Transverse colon (tissue), 4 donors: ENCODE measurements at regions not wholly inside any gene's neighbourhood (a gene's known extent, or its start where the extent isn't known, plus 50 kb on each side); places are given as distances from the start of the nearest gene placed in this dataset.

ENCODE experiments used
- DNase-seq: peaks from one replicate; pipeline ENCODE4 v3.0.0-alpha.2; 2019
- H3K27ac ChIP-seq, 4 donors: fragments of 200-600 bp; sonication (generic); 2 replicates each; pipeline ENCODE4 v1.5.1; 2016 to 2018; ENCODE audit warnings: inconsistent platforms in 4 of 4
- H3K27me3 ChIP-seq: fragments of 200-600 bp; sonication (generic); 2 replicates; pipeline ENCODE4 v1.5.1; 2017; ENCODE audit warnings: inconsistent platforms
- H3K36me3 ChIP-seq, 4 donors: fragments of 200-600 bp; sonication (generic); 2 replicates each; pipeline ENCODE4 v1.5.1; 2017 to 2019; ENCODE audit warnings: inconsistent platforms in 4 of 4
- H3K4me1 ChIP-seq, 4 donors: fragments of 200-600 bp; sonication (generic); 2 replicates each; pipeline ENCODE4 v1.5.1; 2017 to 2020; ENCODE audit warnings: inconsistent platforms in 4 of 4
- H3K4me3 ChIP-seq, 4 donors: fragments of 200-600 bp; sonication (generic); 1 replicate in 1 of 4; 2 replicates in 3 of 4; pipeline versions ENCODE4 v1.5.1 to v1.6.1; 2017 to 2019; ENCODE audit warnings: inconsistent platforms in 4 of 4
- H3K9me3 ChIP-seq, 2 donors: fragments of 200-600 bp; sonication (generic); 2 replicates each; pipeline ENCODE4 v1.5.1; 2017 to 2019; ENCODE audit warnings: inconsistent platforms in 2 of 2
- EP300 ChIP-seq: sonication (generic); formaldehyde crosslinking; IDR thresholded peaks from one replicate; pipeline ENCODE4 v1.6.1; 2017; ENCODE audit warnings: antibody characterized with exemption, low read depth
- POLR2A ChIP-seq: fragments of 450-650 bp; IDR thresholded peaks from one replicate; pipeline ENCODE4 v1.6.1; 2016; ENCODE audit warnings: antibody characterized with exemption, mild to moderate bottlenecking, moderate library complexity
- POLR2AphosphoS5 ChIP-seq, 3 donors: sonication (generic); formaldehyde crosslinking; IDR thresholded peaks; one replicate each; pipeline ENCODE4 v1.6.1; 2016; ENCODE audit warnings: antibody characterized with exemption in 3 of 3
- WGBS, 2 donors: methylation state at CpG; one replicate each; pipeline ENCODE4 v1.1.5; 2018; ENCODE audit warnings: low coverage in 1 of 2; 5-methylcytosine and 5-hydroxymethylcytosine counted together
- in situ Hi-C, 4 donors: fragments of 200-750 bp; cut with MboI; loops; one replicate each; pipeline versions ENCODE4 v1.15.0 to v1.15.1; 2017; ENCODE audit warnings: low sequenced_read_pairs in 3 of 4, low pct_ligation_motif_present in 1 of 4, low pct_unique_long_range_greater_than_20kb in 1 of 4
- intact Hi-C: fragments of 100-400 bp; cut with DNase I; formaldehyde crosslinking; loops from one replicate; pipeline ENCODE4 v1.15.1; 2023; ENCODE audit warnings: low total_unique reads
- TF ChIP-seq, protein P1 (sequence below), 5 experiments: fragments of 200-600 bp in 3 of 5; fragments of 450-650 bp in 2 of 5; sonication (generic) in 3 of 5; IDR thresholded peaks; 1 replicate in 2 of 5; 2 replicates in 3 of 5; pipeline ENCODE4 v1.5.1; 2016 to 2017; ENCODE audit warnings: antibody characterized with exemption in 5 of 5, inconsistent platforms in 3 of 5, mild to moderate bottlenecking in 2 of 5, moderate library complexity in 1 of 5

DNA sequence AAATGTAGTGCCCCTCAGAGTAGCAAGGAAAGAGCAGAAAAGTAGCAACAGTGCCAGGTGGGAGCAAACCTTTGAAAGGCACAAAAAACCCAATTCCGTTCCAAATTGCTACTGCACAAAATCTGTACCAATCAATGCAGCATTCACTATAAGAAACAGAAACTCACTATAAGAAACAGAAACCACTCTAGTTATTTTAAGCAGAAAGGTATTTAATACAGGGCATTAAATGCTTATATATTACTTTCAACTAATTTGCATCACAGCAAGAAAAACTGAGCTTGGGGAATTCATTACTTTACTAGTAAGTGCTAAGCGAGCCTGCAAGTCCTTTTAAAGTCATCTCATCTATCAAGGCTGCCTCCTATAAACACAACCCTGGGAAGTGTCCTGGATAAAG, 116.5 kb upstream of the OLIG3 start:
- WGBS, 2 donors = 58 to 87% methylated on average over 2 of the region's 2 CpGs
- Histone ChIP-seq H3K27ac (no peak overlapping the region), H3K4me3 (no peak overlapping the region), H3K27me3 (peaks cover 16% of the 10 kb centered on the region), H3K4me1 (no peaks in the 10 kb centered on the region), H3K36me3 (no peaks in the 10 kb centered on the region), H3K9me3 (no peaks in the 10 kb centered on the region)
- TF ChIP-seq POLR2AphosphoS5 (IDR thresholded peaks at IDR 0.05) (no peak), EP300 (no peak), POLR2A (no peak)
- TF ChIP-seq, protein P1, sequence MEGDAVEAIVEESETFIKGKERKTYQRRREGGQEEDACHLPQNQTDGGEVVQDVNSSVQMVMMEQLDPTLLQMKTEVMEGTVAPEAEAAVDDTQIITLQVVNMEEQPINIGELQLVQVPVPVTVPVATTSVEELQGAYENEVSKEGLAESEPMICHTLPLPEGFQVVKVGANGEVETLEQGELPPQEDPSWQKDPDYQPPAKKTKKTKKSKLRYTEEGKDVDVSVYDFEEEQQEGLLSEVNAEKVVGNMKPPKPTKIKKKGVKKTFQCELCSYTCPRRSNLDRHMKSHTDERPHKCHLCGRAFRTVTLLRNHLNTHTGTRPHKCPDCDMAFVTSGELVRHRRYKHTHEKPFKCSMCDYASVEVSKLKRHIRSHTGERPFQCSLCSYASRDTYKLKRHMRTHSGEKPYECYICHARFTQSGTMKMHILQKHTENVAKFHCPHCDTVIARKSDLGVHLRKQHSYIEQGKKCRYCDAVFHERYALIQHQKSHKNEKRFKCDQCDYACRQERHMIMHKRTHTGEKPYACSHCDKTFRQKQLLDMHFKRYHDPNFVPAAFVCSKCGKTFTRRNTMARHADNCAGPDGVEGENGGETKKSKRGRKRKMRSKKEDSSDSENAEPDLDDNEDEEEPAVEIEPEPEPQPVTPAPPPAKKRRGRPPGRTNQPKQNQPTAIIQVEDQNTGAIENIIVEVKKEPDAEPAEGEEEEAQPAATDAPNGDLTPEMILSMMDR (IDR thresholded peaks at IDR 0.05) = no peak
- intact Hi-C loops = no loop called here
- DNase-seq = no peak
- in situ Hi-C loops = no loop called here

- DNase-seq = no peak
- H3K27me3 ChIP-seq = peaks cover 17% of the 10 kb centered on the region
- intact Hi-C loops = no loop called here
- WGBS, 2 donors = 47 to 83% methylated on average over 2 to 4 of the region's 4 CpGs
- H3K4me1 ChIP-seq = no peaks in the 10 kb centered on the region
- in situ Hi-C loops = no loop called here
- H3K4me3 ChIP-seq = no peak overlapping the region
- no peaks in the 10 kb centered on the region for H3K9me3 ChIP-seq
- no peaks in the 10 kb centered on the region for H3K36me3 ChIP-seq
- no peak overlapping the region for H3K27ac ChIP-seq
- TF ChIP-seq POLR2A = no peak
- TF ChIP-seq, protein P1 (IDR thresholded peaks at IDR 0.05) = no peak
- no peak for TF ChIP-seq POLR2AphosphoS5 (IDR thresholded peaks at IDR 0.05)
- TF ChIP-seq EP300 = no peak
These were observed 129.1 kb upstream of the OLIG3 start for GRCh38 chr6:137623293-137623692.

GRCh38 chr6:137625100-137625661, 131.0 kb upstream of the OLIG3 start:
- intact Hi-C loops (no loop called here), in situ Hi-C loops (loop anchor here (25.0 kb wide), 4 partner anchors 313 to 538 kb away; no protein-coding TSS in a partner anchor)

DNA sequence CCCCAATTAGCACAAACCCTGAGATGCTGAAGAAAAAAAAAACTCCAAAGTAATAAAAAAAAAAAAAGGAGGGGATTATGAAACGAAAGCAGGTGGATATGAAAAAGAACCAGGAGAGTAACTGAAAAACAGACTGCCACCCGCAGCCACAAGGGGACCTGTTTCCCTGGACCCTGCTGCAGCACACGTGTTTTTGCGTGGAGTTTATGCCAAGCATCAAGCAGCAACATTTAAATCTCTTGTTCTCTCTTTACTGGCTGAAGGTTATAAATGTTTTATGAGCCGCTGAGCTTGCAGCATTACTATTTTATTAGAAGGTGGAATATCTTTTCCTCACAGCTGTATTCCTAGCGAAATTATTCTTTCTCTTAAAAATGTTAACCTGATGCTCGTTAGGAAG, 131.6 kb upstream of the OLIG3 start:
- intact Hi-C loops (no loop called here), in situ Hi-C loops (loop anchor here (25.0 kb wide), 4 partner anchors 314 to 539 kb away; no protein-coding TSS in a partner anchor)
- no peaks in the 10 kb centered on the region for H3K36me3 ChIP-seq
- H3K4me1 ChIP-seq = no peaks in the 10 kb centered on the region
- WGBS, 2 donors = 52 to 57% methylated on average over 7 of the region's 7 CpGs
- no peak for DNase-seq
- H3K27me3 ChIP-seq = peaks cover 17% of the 10 kb centered on the region
- no peak overlapping the region for H3K4me3 ChIP-seq
- no peaks in the 10 kb centered on the region for H3K9me3 ChIP-seq
- TF ChIP-seq POLR2AphosphoS5 (IDR thresholded peaks at IDR 0.05) (no peak), POLR2A (no peak)
- H3K27ac ChIP-seq = no peak overlapping the region

More at GRCh38 chr6:137625100-137625661, 131.0 kb upstream of the OLIG3 start:
- no peaks in the 10 kb centered on the region for H3K9me3 ChIP-seq
- no peaks in the 10 kb centered on the region for H3K4me1 ChIP-seq
- peaks cover 17% of the 10 kb centered on the region for H3K27me3 ChIP-seq
- no peak overlapping the region for H3K27ac ChIP-seq
- DNase-seq = no peak
- TF ChIP-seq POLR2AphosphoS5 (IDR thresholded peaks at IDR 0.05) = no peak
- TF ChIP-seq POLR2A = no peak
- no peak for TF ChIP-seq EP300
- TF ChIP-seq, protein P1 (IDR thresholded peaks at IDR 0.05) = no peak
- 89 to 94% methylated on average over 7 to 8 of the region's 8 CpGs for WGBS, 2 donors
- H3K4me3 ChIP-seq = no peak overlapping the region
- no peaks in the 10 kb centered on the region for H3K36me3 ChIP-seq

DNA sequence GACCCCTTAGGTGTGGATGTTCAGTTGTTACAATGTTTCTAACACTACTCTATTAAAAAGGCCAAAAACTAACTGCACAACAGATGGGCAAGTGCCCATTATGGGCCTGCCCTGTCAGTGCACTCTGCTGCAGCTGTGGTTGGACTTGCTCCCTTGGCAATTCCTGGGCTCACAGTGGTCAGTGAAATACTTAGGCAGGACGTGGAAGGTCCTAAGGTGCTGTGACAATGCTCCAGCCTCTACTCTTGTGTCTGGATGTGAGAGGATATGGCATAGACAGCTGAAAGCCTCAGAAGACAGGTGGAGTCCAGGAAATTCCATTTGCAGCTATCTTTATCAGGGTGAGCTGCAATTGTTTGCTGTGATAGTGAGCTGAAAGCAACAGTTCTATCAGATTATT, 136.5 kb upstream of the OLIG3 start:
- Histone ChIP-seq H3K36me3 (no peaks in the 10 kb centered on the region), H3K27ac (no peak overlapping the region), H3K4me1 (no peaks in the 10 kb centered on the region), H3K9me3 (no peaks in the 10 kb centered on the region), H3K4me3 (no peak overlapping the region), H3K27me3 (peaks cover 5% of the 10 kb centered on the region)
- DNase-seq = no peak
- intact Hi-C loops = no loop called here
- in situ Hi-C loops = loop anchor here (10.0 to 25.0 kb wide), 6 partner anchors 318 to 546 kb away; no protein-coding TSS in a partner anchor
- WGBS, 2 donors = 82% methylated on average over 1 of the region's 1 CpG; no CpG with 5 or more reads in 1 of the 2 donors
- TF ChIP-seq, protein P1 (IDR thresholded peaks at IDR 0.05) = no peak
- TF ChIP-seq EP300 (no peak), POLR2A (no peak), POLR2AphosphoS5 (IDR thresholded peaks at IDR 0.05) (no peak)
